Neutrophil (primary cell): ENCODE measurements at regions not wholly inside any gene's neighbourhood (a gene's known extent, or its start where the extent isn't known, plus 50 kb on each side); places are given as distances from the start of the nearest gene placed in this dataset.

Experiments
- H3K27ac ChIP-seq: fragments of 200-600 bp; sonication (generic); 2 replicates; pipeline ENCODE4 v1.5.1; 2016; ENCODE audit warnings: mild to moderate bottlenecking, moderate library complexity
- H3K27me3 ChIP-seq: fragments of 200-600 bp; sonication (generic); 2 replicates; pipeline ENCODE4 v1.6.0; 2016; ENCODE audit warnings: mild to moderate bottlenecking
- H3K36me3 ChIP-seq: fragments of 200-600 bp; sonication (generic); 2 replicates; pipeline ENCODE4 v1.5.1; 2017
- H3K4me1 ChIP-seq, 2 experiments: fragments of 200-600 bp in 1 of 2; sonication (generic) in 1 of 2; 1 replicate in 1 of 2; 2 replicates in 1 of 2; pipeline versions ENCODE4 v1.5.1 to v1.6.1; 2013 to 2016; ENCODE audit warnings: low read depth in 1 of 2, low read length in 1 of 2, mild to moderate bottlenecking in 1 of 2, moderate library complexity in 1 of 2; ENCODE audit not compliant: control insufficient read depth in 1 of 2, insufficient read depth in 1 of 2
- H3K4me3 ChIP-seq, 2 experiments: fragments of 200-600 bp in 1 of 2; sonication (generic) in 1 of 2; 1 replicate in 1 of 2; 2 replicates in 1 of 2; pipeline ENCODE4 v1.5.1; 2013 to 2016; ENCODE audit warnings: low read depth in 1 of 2, low read length in 1 of 2, mild to moderate bottlenecking in 1 of 2, moderate library complexity in 1 of 2
- H3K9me3 ChIP-seq: fragments of 200-600 bp; sonication (generic); 2 replicates; pipeline ENCODE4 v1.5.1; 2016
- TF ChIP-seq, protein P1 (sequence below): fragments of 200-600 bp; sonication (generic); IDR thresholded peaks from 2 replicates; pipeline ENCODE4 v1.5.1; 2016; ENCODE audit warnings: antibody characterized with exemption

DNA sequence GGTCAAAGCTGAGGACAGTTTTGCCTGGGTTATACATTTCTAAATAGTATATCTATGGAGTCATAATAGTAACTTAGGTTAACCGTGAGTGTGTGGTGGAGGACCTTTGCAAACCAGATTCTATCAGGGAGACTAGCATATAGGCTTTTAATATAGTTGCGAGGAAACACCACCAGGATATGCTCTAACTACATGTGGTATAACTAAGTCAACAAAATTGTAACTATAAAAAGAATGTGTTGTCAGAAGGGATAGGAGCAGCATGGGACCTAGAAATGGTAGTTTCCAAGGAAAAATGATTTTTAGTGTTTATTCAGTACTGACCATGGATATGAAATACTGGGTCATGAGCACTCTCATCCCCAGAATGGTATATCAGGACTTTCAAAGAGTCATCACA is 338.1 kb downstream of the TGFB2 start:
- Histone ChIP-seq H3K4me1 (no peaks in the 10 kb centered on the region), H3K27ac (no peak overlapping the region), H3K27me3 (no peaks in the 10 kb centered on the region), H3K9me3 (no peaks in the 10 kb centered on the region), H3K4me3 (no peak overlapping the region), H3K36me3 (no peaks in the 10 kb centered on the region)
- TF ChIP-seq, protein P1, sequence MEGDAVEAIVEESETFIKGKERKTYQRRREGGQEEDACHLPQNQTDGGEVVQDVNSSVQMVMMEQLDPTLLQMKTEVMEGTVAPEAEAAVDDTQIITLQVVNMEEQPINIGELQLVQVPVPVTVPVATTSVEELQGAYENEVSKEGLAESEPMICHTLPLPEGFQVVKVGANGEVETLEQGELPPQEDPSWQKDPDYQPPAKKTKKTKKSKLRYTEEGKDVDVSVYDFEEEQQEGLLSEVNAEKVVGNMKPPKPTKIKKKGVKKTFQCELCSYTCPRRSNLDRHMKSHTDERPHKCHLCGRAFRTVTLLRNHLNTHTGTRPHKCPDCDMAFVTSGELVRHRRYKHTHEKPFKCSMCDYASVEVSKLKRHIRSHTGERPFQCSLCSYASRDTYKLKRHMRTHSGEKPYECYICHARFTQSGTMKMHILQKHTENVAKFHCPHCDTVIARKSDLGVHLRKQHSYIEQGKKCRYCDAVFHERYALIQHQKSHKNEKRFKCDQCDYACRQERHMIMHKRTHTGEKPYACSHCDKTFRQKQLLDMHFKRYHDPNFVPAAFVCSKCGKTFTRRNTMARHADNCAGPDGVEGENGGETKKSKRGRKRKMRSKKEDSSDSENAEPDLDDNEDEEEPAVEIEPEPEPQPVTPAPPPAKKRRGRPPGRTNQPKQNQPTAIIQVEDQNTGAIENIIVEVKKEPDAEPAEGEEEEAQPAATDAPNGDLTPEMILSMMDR: no peak

DNA sequence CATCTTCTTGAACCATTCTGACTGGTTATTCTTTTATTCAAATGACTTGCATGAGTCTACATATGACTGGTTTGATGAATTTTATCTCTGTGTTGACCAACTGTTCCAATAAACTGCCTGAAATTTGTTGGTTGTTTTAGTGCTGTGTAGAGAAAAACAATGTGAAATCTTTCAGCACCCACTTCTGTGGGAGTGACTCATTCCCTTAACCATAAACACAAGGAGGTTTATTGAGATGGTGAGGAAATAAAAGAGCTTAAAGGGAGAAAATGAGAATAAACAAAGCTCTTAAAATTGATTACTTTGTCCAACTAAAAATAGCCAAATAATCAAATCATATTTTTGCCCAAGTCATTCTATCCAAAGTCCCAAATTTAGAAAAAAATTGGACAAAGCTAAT is 341.1 kb downstream of the TGFB2 start:
- H3K4me1 ChIP-seq: no peaks in the 10 kb centered on the region
- TF ChIP-seq, protein P1: no peak
- no peaks in the 10 kb centered on the region for H3K27me3 ChIP-seq
- H3K4me3 ChIP-seq: no peak overlapping the region
- H3K9me3 ChIP-seq: no peaks in the 10 kb centered on the region
- no peak overlapping the region for H3K27ac ChIP-seq
- no peaks in the 10 kb centered on the region for H3K36me3 ChIP-seq

DNA sequence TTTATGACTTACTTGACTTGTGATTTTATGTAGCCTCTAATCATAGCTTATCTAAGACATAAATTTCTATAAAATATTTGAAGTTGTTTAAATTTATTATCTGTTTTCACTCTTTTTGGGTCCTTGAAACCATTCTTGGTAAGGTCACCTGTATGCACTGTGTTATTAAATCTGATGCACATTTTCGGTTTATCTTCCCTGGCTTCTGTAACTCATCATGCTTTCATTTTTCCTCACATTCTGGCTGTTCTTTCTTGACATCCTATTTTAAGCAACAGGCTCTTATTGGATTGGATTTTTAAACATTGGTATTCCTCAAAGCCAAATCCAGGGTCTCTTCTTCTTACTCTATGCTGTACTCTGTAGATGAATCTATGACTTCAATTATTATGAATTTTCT is 341.6 kb downstream of the TGFB2 start:
- H3K36me3 ChIP-seq: no peaks in the 10 kb centered on the region
- H3K4me3 ChIP-seq: no peak overlapping the region
- H3K9me3 ChIP-seq: no peaks in the 10 kb centered on the region
- H3K27ac ChIP-seq: no peak overlapping the region
- H3K27me3 ChIP-seq: no peaks in the 10 kb centered on the region
- H3K4me1 ChIP-seq: no peaks in the 10 kb centered on the region
- TF ChIP-seq, protein P1: no peak

DNA sequence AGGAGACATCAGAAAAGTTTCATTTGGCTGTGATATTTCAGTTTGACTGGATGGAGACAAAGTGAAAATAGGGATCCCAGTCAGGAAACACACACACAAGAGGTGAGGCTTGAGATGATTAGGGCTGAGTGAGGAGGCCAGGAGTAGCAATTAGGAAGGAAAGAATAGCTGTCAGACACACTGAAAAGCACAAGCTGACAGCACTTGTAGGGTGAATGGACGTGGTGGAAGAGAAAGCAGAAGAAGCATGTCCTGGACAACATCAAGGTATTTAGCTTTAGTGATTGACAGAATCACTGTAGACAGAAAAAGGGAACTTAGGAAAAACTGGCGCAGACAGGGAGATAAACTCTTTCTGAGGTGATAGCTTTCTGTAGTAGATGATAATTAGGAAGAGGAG is 347.7 kb downstream of the TGFB2 start:
- H3K9me3 ChIP-seq: no peaks in the 10 kb centered on the region
- no peak overlapping the region for H3K4me3 ChIP-seq
- H3K4me1 ChIP-seq: no peaks in the 10 kb centered on the region
- TF ChIP-seq, protein P1: no peak
- no peaks in the 10 kb centered on the region for H3K36me3 ChIP-seq
- H3K27ac ChIP-seq: no peak overlapping the region
- H3K27me3 ChIP-seq: no peaks in the 10 kb centered on the region

DNA sequence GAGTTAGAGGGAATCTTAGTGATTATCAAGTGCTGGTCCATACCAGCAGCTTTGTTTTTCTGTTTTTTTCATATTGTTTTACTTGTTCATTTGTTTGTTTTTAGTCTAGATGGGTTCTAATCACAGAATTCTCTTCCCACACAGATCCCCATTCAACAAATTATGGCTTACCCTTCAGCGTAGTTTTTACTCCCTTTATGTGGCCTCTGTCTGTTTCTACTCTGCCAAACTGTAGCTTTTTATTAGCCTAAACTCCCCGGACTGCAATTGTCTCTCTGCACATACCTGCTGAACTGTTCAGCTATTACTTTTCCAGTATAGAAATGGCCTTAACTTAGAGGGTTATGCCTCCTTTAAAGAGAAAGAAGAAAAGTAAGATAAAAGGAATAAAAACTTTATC is 348.5 kb downstream of the TGFB2 start:
- Histone ChIP-seq H3K9me3 (no peaks in the 10 kb centered on the region), H3K36me3 (no peaks in the 10 kb centered on the region), H3K4me1 (no peaks in the 10 kb centered on the region), H3K4me3 (no peak overlapping the region), H3K27me3 (no peaks in the 10 kb centered on the region), H3K27ac (no peak overlapping the region)
- TF ChIP-seq, protein P1: no peak

DNA sequence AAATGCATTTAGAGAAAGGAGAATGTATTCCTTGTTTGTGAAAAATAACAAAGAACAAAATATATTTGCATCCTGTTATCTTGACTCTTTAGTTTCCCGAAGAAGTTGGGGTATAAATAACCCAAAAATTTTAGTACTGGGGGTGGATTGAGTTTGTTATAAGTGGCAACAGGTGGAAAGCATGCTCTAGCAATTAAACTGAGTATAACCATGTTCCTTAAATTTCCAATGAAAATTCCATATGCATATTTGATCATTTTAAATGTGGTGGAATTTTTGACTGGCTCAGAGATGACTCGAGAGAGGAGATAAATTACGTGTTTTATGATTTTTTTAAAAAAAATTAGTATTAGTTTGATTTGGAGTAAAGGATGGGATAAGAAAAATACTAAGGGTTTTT is 348.9 kb downstream of the TGFB2 start:
- Histone ChIP-seq H3K4me3 (no peak overlapping the region), H3K27ac (no peak overlapping the region), H3K9me3 (no peaks in the 10 kb centered on the region), H3K27me3 (no peaks in the 10 kb centered on the region), H3K4me1 (no peaks in the 10 kb centered on the region), H3K36me3 (no peaks in the 10 kb centered on the region)
- TF ChIP-seq, protein P1: no peak
